Fibroblast of lung (primary cell): ENCODE measurements at regions not wholly inside any gene's neighbourhood (a gene's known extent, or its start where the extent isn't known, plus 50 kb on each side); places are given as distances from the start of the nearest gene placed in this dataset.

Experiments used
- CTCF ChIP-seq, 2 donors: IDR thresholded peaks in 1 of 2; conservative IDR thresholded peaks in 1 of 2; 1 replicate in 1 of 2; 2 replicates in 1 of 2; pipeline ENCODE4 v1.5.1; 2011 to 2012; ENCODE audit warnings: low read length in 2 of 2, control low read depth in 1 of 2, inconsistent platforms in 1 of 2, low read depth in 1 of 2, mild to moderate bottlenecking in 1 of 2
- EZH2 ChIP-seq: IDR thresholded peaks from 2 replicates; pipeline ENCODE4 v1.5.1; 2012; ENCODE audit warnings: low read length, control low read depth, mild to moderate bottlenecking; ENCODE audit errors: missing control alignments

- TF ChIP-seq CTCF (conservative IDR thresholded peaks at IDR 0.05 in 1 of 2, IDR thresholded peaks at IDR 0.05 in 1 of 2; ENCODE audit: low read depth in 1 of 2, low read length in 2 of 2) (no peak), EZH2 (no peak)
Observed at GRCh38 chr1:96416111-96416595, 305.4 kb upstream of the PTBP2 start.
